ENCODE measurements at regions not wholly inside any gene's neighbourhood (a gene's known extent, or its start where the extent isn't known, plus 50 kb on each side); places are given as distances from the start of the nearest gene placed in this dataset.

DNA sequence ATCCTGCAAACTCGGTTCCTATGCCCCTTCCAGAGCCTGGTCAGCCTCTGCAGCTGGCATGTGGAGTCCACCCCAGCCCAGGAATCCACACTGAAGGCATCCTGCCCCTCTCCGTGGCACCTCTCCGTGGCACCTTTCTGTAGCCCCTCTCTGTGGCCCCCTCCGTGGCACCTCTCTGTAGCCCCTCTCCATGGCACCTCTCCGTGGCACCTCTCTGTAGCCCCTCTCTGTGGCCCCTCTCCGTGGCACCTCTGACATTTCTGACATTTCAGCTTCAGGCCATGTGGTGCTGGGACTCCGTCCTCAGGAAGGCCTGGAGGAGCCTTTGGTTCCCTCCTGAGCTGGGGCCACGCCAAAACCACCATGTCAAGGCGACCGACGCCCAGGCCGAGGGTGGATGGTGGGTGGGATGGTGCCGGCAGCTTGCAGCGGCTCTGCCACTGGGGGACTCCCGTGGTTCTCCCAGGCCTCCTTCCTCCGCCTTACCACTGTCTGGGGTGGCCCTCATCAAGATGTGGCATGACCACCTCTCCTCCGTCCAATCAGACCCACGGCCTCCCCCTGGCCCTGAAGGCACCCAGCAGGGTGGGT is 1518.5 kb downstream of the BRD1 start:
- Histone ChIP-seq H3K9ac (ENCODE audit: low read length) (no peak overlapping the region), H3K27ac (ENCODE audit: low read length in 2 of 2) (no peak overlapping the region), H3K36me3 (replicated peaks in 1 of 2; ENCODE audit: control extremely low read depth in 1 of 2, control insufficient read depth in 1 of 2, extremely low read depth in 1 of 2, insufficient read depth in 2 of 2, low read length in 1 of 2) (no peaks in the 10 kb centered on the region), H4K20me1 (ENCODE audit: control insufficient read depth, insufficient read depth, low read length, poor library complexity, severe bottlenecking) (no peaks in the 10 kb centered on the region), H3K27me3 (replicated peaks in 1 of 4; ENCODE audit: control extremely low read depth in 1 of 4, control insufficient read depth in 3 of 4, insufficient read depth in 4 of 4, low read length in 3 of 4) (no peaks in the 10 kb centered on the region), H3K4me2 (replicated peaks; ENCODE audit: low read depth, low read length, poor library complexity, severe bottlenecking) (no peak overlapping the region), H3K79me2 (ENCODE audit: control insufficient read depth, insufficient read depth, low read length) (no peaks in the 10 kb centered on the region), H2AFZ (ENCODE audit: insufficient read depth, low read depth, low read length, poor library complexity, severe bottlenecking) (no peak overlapping the region), H3K4me3 (ENCODE audit: control extremely low read depth in 1 of 5, extremely low read depth in 1 of 5, insufficient read depth in 1 of 5, low read depth in 2 of 5, low read length in 4 of 5) (no peak overlapping the region), H3K9me3 (ENCODE audit: control extremely low read depth in 1 of 3, control insufficient read depth in 2 of 3, insufficient read depth in 1 of 3, low read length in 2 of 3) (peaks cover 2 to 35% (median 5%) of the 10 kb centered on the region in 3 donors), H3K4me1 (ENCODE audit: control insufficient read depth in 2 of 2, insufficient read depth in 2 of 2, low read length in 2 of 2) (no peaks in the 10 kb centered on the region)
- H3K4me1 Mint-ChIP-seq = no peaks in the 10 kb centered on the region
- peaks cover 11% of the 10 kb centered on the region for H3K9me3 Mint-ChIP-seq (ENCODE audit: insufficient read depth)
- ATAC-seq (ENCODE audit: low read depth) (no peak), DNase-seq (no peak)
- TF ChIP-seq CTCF (IDR thresholded peaks at IDR 0.05) (no peak), EZH2 (IDR thresholded peaks at IDR 0.05; ENCODE audit: borderline replicate concordance, insufficient read depth, low read depth, low read length, poor library complexity, severe bottlenecking) (no peak)
- ChIA-PET POLR2A (no interaction called here), CTCF (no interaction called here)
- H3K4me3 Mint-ChIP-seq = no peak overlapping the region
- 86% methylated on average over 14 of the region's 18 CpGs for WGBS (ENCODE audit: insufficient coverage)
- intact Hi-C loops (cut with micrococcal nuclease) = no loop called here
- H3K27ac Mint-ChIP-seq = no peak overlapping the region
- no peaks in the 10 kb centered on the region for H3K27me3 Mint-ChIP-seq

- H3K27ac Mint-ChIP-seq = no peak overlapping the region
- no peak overlapping the region for H3K4me3 ChIP-seq (ENCODE audit: control extremely low read depth in 1 of 5, extremely low read depth in 1 of 5, insufficient read depth in 1 of 5, low read depth in 2 of 5, low read length in 4 of 5)
- no peaks in the 10 kb centered on the region for H3K4me1 ChIP-seq (ENCODE audit: control insufficient read depth in 2 of 2, insufficient read depth in 2 of 2, low read length in 2 of 2)
- H3K36me3 ChIP-seq (replicated peaks in 1 of 2; ENCODE audit: control extremely low read depth in 1 of 2, control insufficient read depth in 1 of 2, extremely low read depth in 1 of 2, insufficient read depth in 2 of 2, low read length in 1 of 2) = no peaks in the 10 kb centered on the region
- H3K9ac ChIP-seq (ENCODE audit: low read length) = no peak overlapping the region
- no peak for ATAC-seq (ENCODE audit: low read depth)
- no peaks in the 10 kb centered on the region for H3K27me3 Mint-ChIP-seq
- 84% methylated on average over 7 of the region's 7 CpGs for WGBS (ENCODE audit: insufficient coverage)
- POLR2A ChIA-PET = no interaction called here
- H3K4me2 ChIP-seq (replicated peaks; ENCODE audit: low read depth, low read length, poor library complexity, severe bottlenecking) = no peak overlapping the region
- no peaks in the 10 kb centered on the region for H3K79me2 ChIP-seq (ENCODE audit: control insufficient read depth, insufficient read depth, low read length)
- no peak for TF ChIP-seq CTCF (IDR thresholded peaks at IDR 0.05)
- no peak for TF ChIP-seq EZH2 (IDR thresholded peaks at IDR 0.05; ENCODE audit: borderline replicate concordance, insufficient read depth, low read depth, low read length, poor library complexity, severe bottlenecking)
- no peaks in the 10 kb centered on the region for H3K4me1 Mint-ChIP-seq
- H3K27me3 ChIP-seq (replicated peaks in 1 of 4; ENCODE audit: control extremely low read depth in 1 of 4, control insufficient read depth in 3 of 4, insufficient read depth in 4 of 4, low read length in 3 of 4) = no peaks in the 10 kb centered on the region
- H3K27ac ChIP-seq (ENCODE audit: low read length in 2 of 2) = no peak overlapping the region
- intact Hi-C loops (cut with micrococcal nuclease) = no loop called here
- peaks cover 7% of the 10 kb centered on the region for H3K9me3 Mint-ChIP-seq (ENCODE audit: insufficient read depth)
- H2AFZ ChIP-seq (ENCODE audit: insufficient read depth, low read depth, low read length, poor library complexity, severe bottlenecking) = no peak overlapping the region
- no peak for DNase-seq
- no peak overlapping the region for H3K4me3 Mint-ChIP-seq
- H3K9me3 ChIP-seq (ENCODE audit: control extremely low read depth in 1 of 3, control insufficient read depth in 2 of 3, insufficient read depth in 1 of 3, low read length in 2 of 3) = peaks cover 2 to 26% (median 5%) of the 10 kb centered on the region in 3 donors
- CTCF ChIA-PET = no interaction called here
- H4K20me1 ChIP-seq (ENCODE audit: control insufficient read depth, insufficient read depth, low read length, poor library complexity, severe bottlenecking) = no peaks in the 10 kb centered on the region
These were observed 1519.7 kb downstream of the BRD1 start for GRCh38 chr22:48307931-48308330.
